ENCODE measurements at regions not wholly inside any gene's neighbourhood (a gene's known extent, or its start where the extent isn't known, plus 50 kb on each side); places are given as distances from the start of the nearest gene placed in this dataset.

DNA sequence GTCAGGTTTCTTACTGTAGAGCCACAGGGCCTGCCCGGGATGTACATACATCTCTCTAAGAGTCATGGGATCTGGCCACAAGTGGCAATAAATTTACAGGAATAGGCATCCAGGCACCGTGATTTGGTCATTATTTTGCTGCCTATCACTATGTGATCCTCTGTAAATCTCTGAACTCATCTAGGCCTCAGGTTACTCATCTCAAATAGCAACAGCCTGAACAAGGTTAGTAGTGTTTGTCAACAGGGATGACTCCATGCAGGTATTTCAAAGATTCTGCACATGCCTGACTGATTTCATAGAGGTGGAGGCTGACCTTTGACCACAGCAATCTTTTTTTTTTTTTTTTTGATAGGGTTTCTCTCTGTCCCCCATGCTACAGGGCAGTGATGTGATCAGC, 88.8 kb upstream of the TBL1XR1 start:
- DNase-seq (ENCODE audit: low spot score), result no peak
- no peaks in the 10 kb centered on the region for H3K4me1 ChIP-seq (ENCODE audit: control insufficient read depth in 4 of 4, insufficient read depth in 4 of 4, low read length in 3 of 4)
- no peak overlapping the region for H3K27ac ChIP-seq (ENCODE audit: low read depth in 1 of 2, low read length in 2 of 2)

More for the DNA sequence above, 88.8 kb upstream of the TBL1XR1 start:
- no peak overlapping the region for H3K9ac ChIP-seq (ENCODE audit: low read depth in 1 of 2, low read length in 2 of 2)
- no peaks in the 10 kb centered on the region for H3K9me3 ChIP-seq (ENCODE audit: control insufficient read depth in 4 of 4, low read length in 3 of 4)
- no peaks in the 10 kb centered on the region for H3K36me3 ChIP-seq (ENCODE audit: control insufficient read depth in 4 of 4, insufficient read depth in 3 of 4, low read depth in 1 of 4, low read length in 3 of 4)
- 89% methylated on average over 2 of the region's 2 CpGs for WGBS
- TF ChIP-seq EGR1 (IDR thresholded peaks at IDR 0.05; ENCODE audit: low read depth in 2 of 2) (no peak), RAD21 (IDR thresholded peaks at IDR 0.05) (peak; percentile 18 to 39), FOXA1 (IDR thresholded peaks at IDR 0.05) (no peak), TAF1 (conservative IDR thresholded peaks at IDR 0.05) (no peak), GABPA (IDR thresholded peaks at IDR 0.05 in 1 of 2, conservative IDR thresholded peaks at IDR 0.05 in 1 of 2) (no peak), SP1 (IDR thresholded peaks at IDR 0.05) (peak; percentile 18), NR2F2 (IDR thresholded peaks at IDR 0.05) (peak; percentile 48), RXRA (IDR thresholded peaks at IDR 0.05) (peak; percentile 17 to 58), FOXA2 (IDR thresholded peaks at IDR 0.05) (peak; percentile 57), JUND (IDR thresholded peaks at IDR 0.05) (peak in 1 of 2 donors; percentile 17), HNF4G (IDR thresholded peaks at IDR 0.05) (no peak), YY1 (IDR thresholded peaks at IDR 0.05) (no peak), HNF4A (conservative IDR thresholded peaks at IDR 0.05) (peak; percentile 36 to 56)
- TF ChIP-seq, protein P1, sequence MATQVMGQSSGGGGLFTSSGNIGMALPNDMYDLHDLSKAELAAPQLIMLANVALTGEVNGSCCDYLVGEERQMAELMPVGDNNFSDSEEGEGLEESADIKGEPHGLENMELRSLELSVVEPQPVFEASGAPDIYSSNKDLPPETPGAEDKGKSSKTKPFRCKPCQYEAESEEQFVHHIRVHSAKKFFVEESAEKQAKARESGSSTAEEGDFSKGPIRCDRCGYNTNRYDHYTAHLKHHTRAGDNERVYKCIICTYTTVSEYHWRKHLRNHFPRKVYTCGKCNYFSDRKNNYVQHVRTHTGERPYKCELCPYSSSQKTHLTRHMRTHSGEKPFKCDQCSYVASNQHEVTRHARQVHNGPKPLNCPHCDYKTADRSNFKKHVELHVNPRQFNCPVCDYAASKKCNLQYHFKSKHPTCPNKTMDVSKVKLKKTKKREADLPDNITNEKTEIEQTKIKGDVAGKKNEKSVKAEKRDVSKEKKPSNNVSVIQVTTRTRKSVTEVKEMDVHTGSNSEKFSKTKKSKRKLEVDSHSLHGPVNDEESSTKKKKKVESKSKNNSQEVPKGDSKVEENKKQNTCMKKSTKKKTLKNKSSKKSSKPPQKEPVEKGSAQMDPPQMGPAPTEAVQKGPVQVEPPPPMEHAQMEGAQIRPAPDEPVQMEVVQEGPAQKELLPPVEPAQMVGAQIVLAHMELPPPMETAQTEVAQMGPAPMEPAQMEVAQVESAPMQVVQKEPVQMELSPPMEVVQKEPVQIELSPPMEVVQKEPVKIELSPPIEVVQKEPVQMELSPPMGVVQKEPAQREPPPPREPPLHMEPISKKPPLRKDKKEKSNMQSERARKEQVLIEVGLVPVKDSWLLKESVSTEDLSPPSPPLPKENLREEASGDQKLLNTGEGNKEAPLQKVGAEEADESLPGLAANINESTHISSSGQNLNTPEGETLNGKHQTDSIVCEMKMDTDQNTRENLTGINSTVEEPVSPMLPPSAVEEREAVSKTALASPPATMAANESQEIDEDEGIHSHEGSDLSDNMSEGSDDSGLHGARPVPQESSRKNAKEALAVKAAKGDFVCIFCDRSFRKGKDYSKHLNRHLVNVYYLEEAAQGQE (IDR thresholded peaks at IDR 0.05), result no peak
- TF ChIP-seq, protein P2, sequence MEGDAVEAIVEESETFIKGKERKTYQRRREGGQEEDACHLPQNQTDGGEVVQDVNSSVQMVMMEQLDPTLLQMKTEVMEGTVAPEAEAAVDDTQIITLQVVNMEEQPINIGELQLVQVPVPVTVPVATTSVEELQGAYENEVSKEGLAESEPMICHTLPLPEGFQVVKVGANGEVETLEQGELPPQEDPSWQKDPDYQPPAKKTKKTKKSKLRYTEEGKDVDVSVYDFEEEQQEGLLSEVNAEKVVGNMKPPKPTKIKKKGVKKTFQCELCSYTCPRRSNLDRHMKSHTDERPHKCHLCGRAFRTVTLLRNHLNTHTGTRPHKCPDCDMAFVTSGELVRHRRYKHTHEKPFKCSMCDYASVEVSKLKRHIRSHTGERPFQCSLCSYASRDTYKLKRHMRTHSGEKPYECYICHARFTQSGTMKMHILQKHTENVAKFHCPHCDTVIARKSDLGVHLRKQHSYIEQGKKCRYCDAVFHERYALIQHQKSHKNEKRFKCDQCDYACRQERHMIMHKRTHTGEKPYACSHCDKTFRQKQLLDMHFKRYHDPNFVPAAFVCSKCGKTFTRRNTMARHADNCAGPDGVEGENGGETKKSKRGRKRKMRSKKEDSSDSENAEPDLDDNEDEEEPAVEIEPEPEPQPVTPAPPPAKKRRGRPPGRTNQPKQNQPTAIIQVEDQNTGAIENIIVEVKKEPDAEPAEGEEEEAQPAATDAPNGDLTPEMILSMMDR (IDR thresholded peaks at IDR 0.05; ENCODE audit: low read depth, low read length, missing input control), result no peak
- TF ChIP-seq, protein P3, sequence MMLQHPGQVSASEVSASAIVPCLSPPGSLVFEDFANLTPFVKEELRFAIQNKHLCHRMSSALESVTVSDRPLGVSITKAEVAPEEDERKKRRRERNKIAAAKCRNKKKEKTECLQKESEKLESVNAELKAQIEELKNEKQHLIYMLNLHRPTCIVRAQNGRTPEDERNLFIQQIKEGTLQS (IDR thresholded peaks at IDR 0.05), result no peak
- TF ChIP-seq, protein P4, sequence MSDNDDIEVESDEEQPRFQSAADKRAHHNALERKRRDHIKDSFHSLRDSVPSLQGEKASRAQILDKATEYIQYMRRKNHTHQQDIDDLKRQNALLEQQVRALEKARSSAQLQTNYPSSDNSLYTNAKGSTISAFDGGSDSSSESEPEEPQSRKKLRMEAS (IDR thresholded peaks at IDR 0.05), result no peak
- TF ChIP-seq, protein P5, sequence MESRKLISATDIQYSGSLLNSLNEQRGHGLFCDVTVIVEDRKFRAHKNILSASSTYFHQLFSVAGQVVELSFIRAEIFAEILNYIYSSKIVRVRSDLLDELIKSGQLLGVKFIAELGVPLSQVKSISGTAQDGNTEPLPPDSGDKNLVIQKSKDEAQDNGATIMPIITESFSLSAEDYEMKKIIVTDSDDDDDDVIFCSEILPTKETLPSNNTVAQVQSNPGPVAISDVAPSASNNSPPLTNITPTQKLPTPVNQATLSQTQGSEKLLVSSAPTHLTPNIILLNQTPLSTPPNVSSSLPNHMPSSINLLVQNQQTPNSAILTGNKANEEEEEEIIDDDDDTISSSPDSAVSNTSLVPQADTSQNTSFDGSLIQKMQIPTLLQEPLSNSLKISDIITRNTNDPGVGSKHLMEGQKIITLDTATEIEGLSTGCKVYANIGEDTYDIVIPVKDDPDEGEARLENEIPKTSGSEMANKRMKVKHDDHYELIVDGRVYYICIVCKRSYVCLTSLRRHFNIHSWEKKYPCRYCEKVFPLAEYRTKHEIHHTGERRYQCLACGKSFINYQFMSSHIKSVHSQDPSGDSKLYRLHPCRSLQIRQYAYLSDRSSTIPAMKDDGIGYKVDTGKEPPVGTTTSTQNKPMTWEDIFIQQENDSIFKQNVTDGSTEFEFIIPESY (IDR thresholded peaks at IDR 0.05), result no peak
- H3K27me3 ChIP-seq (ENCODE audit: control insufficient read depth in 4 of 4, insufficient read depth in 4 of 4, low read length in 3 of 4), result no peaks in the 10 kb centered on the region
- H3K4me3 ChIP-seq (ENCODE audit: low read depth in 1 of 3, low read length in 3 of 3), result no peak overlapping the region
